Erythroblast (primary cell): ENCODE measurements at regions not wholly inside any gene's neighbourhood (a gene's known extent, or its start where the extent isn't known, plus 50 kb on each side); places are given as distances from the start of the nearest gene placed in this dataset.

ENCODE experiments used
- GATA1 ChIP-seq: IDR thresholded peaks from 2 replicates; pipeline ENCODE4 v1.6.1; 2011; ENCODE audit warnings: low read depth, mild to moderate bottlenecking, control low read depth, low read length, moderate library complexity
- POLR2A ChIP-seq: IDR thresholded peaks from 2 replicates; pipeline ENCODE4 v1.6.1; 2011; ENCODE audit warnings: mild to moderate bottlenecking, low read length

DNA sequence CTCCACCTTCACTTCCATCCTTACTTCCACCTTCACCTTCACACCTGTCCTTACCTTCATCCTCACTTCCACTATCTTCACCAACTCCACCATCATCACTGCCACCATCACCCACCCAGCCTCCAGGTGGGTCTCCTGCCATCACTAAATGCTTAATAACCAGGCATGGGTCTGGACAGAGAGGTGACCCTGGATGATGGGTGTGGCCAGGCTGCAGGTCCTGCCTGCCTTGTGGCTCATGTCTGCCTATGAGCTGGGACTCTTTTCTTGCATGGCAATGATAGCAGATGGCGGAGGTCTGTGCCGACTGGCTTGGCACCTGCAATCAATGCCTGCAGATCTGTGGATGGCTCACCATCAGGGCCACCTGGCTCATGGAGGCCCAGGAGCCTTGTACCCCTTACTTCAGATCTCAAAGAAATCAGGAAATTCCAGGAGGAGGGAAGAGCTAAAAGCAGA, 60.1 kb upstream of the ELN start:
- TF ChIP-seq POLR2A = no peak
- no peak for TF ChIP-seq GATA1
